Activated CD4-positive, alpha-beta T cell treated with anti-CD3 and anti-CD28 coated beads for 24 hours (primary cell): ENCODE measurements at regions not wholly inside any gene's neighbourhood (a gene's known extent, or its start where the extent isn't known, plus 50 kb on each side); places are given as distances from the start of the nearest gene placed in this dataset.
"Not testable (repeated sequence)": the region's sequence is repeated elsewhere in the genome, so short reads cannot be mapped to it uniquely, and the experiment has no call there.

Source experiments
- DNase-seq, 2 donors: peaks; one replicate each; pipeline ENCODE4 v3.0.0-alpha.2; 2020; ENCODE audit warnings: low read depth in 2 of 2

DNA sequence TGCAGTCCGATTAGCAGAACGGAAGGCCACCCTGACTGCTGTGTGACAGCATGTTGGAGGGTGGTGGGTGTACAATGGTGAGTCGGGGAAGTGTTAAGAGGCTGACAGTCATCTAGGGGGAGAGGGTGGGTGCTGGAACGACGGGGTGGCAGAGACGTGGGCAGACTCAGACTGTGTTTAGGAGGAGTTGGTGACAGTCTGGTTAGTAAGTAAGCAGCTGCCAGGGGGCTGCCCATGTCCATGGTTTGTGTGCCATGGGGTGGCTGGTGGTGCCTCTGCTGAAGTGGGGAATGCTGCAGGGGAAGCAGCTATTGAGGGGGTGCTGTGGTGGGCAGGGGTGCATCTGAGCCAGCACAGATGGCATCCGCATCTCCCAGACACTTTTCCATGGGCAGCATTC, 51.3 kb upstream of the BOD1 start:
- no peak for DNase-seq

DNA sequence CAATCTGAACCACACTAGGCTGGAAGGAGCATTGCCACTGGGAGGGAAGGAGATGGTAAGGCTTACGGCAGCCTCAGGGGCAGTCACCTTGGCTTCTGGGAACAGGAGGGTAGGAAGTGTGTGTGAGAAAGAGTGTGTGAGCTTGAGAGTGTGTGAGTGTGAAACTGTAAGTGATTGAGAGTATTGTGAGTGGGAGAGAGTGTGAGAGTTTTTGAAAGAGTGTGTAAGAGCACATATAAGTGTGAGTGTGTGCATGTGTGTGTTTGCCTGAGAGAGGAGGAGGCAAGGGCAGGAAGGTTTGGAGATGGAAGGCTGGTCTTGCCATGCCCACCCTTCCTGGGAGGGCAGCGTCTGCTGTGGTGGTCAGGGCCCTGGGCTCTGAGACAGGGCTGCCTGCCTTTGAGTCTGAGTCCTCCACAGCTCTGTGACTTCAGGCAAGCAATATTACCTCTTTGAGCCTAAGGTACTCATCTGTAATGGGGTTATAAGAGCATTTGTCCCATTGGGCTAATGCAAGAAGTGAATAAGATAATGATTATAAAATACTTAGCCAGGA, 51.9 kb upstream of the BOD1 start:
- no peak for DNase-seq

DNA sequence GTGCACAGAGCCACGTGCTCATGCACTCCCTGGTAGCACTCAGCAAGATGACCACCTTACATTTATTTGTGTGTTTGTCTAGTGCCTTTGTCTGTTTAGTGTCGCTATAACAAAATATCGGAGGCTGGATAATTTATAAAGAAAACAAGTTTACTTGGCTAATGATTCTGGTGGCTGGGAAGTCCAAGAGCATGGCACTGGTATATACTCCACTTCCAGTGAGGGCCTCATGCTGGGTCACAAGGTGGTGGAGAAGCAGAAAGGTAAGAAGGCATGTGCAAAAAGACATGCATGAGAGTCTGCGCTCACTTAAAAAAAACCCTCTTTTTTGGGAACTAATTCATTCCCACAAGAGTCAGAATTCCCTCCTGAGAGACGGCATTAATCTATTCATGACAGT, 52.5 kb upstream of the BOD1 start:
- no peak for DNase-seq

DNA sequence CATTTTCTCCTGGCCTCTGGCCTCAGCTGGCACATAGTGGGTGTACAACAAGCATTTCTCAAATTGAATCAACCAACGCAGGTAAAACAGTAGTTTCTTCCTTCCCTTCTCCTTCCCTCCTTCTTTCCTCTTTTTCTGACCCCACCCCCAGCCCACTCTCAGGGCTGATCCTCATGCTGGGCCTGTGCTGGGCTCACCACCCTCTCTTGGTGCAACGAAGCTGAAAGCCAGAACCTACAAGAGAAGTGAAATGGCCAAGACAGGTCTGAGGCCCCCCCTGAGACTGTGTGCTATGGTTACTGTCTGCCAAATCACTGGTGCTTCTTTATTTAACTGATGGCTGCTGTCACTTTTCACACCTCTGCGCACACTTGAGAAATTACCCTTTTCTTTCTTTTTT, 53.0 kb upstream of the BOD1 start:
- DNase-seq = no peak

DNA sequence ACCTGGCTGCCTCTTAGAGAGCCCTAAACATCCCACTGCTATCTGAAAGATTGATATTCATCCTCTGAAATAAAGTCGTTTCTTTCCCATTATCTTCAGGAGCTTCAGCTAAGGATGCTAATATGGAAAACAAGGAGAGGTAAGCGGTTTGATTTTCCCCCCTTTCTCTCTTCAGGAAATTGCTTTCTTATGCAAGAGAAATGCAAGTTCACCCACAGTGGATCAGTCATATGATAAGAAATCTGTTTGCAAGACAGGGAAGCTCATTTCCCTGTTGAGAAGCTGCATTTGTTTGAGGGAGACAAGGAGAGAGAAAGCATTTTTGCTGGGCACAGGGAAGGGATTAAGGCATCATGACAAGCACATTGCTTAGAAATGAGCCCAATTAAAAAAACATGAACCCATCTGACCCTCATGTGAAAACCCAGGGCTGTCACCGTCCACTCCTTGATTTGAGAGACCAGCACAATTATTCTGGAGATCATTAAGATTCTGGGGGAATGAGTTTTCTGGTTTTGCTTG, 53.7 kb upstream of the BOD1 start:
- DNase-seq = no peak

DNA sequence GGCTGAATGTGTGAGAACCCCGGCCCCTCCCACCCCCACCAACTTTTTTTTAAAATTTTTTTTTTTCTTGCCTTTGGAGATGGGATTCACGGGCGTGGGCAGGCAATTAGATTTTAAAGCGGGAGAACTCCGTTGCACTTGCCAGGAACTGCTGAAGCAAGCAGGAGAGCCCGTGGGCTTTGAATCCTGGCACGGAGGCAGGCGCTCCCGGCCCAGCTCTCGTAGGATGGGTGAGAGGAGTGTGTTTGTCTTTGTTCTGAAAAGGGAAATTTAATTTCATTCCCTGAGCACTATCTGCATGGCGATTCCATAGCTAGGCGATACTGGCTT, 54.3 kb upstream of the BOD1 start:
- no peak for DNase-seq

DNA sequence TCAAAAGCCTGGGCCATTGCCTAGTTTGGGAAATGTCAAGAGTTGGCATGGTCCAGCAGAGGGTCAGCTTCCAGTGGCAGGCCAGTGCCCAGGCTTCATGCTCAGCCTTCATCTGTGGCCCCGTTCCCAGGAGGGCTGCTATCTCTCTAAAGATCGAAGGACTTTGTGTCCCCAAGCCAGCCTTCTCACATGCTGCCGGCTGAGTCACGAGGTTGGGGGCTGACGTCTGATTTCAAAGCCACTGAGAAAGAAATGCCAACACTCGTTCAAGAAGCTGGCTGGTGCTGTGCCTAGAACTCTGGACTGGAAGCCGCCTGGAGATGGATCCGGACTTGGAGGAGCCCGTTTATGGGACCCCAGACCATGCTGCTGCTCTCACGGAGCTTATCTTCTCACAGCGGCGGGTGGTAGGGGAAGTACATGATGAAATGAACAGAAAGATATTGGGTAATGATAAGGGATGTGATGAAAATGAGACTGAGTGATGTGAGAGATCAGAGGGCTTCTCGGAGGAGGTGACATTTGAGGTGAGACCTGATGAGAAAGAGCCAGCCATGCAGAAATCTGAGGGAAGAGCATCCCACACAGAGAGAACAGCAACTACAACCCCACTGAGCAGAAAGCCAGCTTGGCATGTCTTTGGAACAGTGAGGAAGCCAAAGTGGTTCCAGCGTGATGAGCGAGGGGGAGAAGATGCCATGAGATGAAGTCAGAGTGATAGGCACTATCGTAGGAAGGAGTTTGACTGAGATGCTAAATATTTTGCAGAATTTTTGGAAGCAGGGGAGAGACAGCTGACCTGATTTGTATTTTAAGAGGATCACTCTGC, 54.9 kb upstream of the BOD1 start:
- DNase-seq = no peak

DNA sequence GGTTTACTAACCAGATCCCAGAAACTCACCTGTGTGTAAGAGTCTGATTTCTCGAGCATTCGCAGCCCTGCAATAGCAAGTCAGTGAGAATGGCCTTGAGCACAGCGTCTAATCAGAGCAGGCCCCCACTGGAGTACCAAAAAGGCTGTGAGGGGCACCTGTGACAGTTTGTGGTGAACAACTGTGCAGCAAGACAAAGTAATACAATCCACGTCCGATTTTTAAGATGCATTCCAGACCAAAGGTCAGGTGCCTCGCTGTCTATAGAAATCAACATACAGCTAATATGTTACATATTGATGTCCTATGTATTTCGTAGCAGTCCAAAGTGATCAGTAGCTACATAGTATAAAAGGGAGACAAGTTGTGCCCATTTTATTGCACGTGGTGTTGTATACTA, 55.7 kb upstream of the BOD1 start:
- no peak for DNase-seq

DNA sequence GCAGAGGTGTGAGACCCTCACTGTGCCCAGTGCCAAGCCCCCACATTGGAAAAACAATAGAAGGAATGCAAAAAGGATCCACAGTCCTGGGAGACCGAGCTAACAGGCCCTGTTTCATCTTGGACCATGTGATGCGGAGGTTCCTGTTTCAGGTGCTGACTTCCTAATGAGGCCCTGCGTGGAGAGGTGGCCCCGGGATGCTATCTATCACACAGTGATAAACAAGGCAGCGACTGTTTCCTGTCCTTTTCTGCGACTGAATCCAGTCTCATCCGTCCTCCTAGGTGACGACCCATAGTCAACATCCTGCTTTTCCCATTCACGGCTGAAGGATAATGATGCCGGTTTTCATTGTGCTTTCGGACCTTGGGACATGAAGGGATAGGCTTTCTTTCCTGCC, 56.4 kb upstream of the BOD1 start:
- DNase-seq = no peak

DNA sequence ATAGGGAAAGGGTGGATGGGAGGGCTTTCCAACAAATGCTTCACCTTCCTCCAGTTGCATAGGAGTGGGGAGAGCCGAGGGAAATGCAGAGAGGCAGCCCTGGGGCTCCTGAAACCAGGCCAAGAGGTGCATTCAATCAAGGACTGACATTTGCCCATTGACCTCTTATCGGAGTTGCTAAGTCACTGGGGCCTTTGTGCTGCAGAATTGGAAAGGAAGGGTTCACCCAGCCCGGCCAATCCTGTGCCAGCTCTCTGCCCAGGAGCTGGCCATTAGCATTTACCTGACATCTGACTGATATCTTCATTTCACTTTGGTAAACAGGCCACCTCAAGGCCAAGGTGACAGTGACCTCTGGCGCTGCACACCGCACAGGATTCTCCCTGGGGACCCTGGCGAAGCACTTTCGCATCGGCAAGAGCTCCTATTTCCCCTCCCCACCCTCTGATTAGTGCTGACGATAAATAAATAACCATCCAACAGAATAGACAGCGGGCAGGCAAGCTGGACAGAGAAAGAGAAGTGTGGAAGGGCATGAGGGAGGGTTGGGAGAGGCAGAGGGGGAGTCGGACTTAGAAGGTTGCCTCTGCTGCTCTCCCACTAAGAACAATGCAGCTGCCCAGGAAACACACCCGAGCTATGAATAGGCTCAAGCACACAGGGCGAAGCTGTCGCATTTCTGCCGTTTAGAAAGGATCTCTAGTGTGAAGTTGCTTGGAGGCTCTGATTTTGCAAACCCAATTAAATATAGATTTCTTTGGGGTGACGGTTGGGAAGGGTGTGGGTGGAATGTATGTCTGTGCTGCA, 57.0 kb upstream of the BOD1 start:
- no peak for DNase-seq

DNA sequence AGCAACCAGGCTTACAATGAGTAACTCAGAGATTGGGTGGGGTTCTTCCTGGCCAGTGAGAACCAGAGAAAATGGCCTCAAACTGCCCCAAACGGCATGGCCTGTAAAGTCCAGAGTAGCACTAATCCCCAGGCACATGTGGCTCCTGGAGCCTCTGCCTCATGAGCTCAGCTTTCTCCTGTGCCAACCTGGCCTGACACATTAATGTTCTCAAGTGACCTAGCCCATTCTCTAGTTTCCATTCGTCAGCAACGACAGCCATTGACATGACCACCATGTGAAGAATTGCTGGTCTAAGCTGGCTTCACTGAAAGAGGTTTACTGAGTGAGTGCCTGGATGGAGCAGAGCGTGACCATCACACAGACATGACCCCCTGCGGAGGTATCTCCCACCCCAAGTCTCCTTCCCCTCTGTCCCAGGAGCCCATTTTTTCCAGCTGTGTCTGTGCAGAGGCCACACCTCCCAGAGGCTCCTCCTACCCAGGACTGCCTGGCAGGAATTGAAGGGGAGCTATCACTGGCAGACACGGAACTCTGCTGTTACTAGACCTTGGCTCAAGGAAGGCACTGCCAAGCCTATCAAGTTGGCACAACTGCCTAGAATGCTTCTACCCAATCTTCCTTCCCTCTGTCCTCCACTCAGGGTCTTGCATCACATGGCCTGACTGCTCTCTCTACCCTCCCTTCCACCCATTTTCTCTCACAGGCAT, 59.0 kb upstream of the BOD1 start:
- DNase-seq = no peak

DNA sequence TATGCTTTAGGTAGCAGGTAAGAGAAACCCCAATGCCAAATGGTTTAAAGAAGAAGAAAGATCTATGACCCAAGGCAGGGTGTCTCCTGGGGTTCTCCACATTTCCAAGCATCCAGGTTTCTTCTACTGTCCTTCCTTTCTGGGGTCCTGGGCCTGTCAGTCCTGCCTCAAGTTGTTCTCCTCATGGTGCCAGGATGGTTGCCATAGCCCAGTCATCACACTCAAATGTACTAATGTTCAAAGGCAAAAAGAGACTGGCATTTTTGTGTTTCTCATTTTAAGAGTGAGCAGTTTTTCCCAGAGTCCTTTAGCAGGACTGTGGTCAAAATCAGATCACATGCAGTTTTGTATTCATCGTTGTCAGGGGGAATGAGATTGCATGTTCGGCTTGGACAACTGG, 59.9 kb upstream of the BOD1 start:
- no peak for DNase-seq

DNA sequence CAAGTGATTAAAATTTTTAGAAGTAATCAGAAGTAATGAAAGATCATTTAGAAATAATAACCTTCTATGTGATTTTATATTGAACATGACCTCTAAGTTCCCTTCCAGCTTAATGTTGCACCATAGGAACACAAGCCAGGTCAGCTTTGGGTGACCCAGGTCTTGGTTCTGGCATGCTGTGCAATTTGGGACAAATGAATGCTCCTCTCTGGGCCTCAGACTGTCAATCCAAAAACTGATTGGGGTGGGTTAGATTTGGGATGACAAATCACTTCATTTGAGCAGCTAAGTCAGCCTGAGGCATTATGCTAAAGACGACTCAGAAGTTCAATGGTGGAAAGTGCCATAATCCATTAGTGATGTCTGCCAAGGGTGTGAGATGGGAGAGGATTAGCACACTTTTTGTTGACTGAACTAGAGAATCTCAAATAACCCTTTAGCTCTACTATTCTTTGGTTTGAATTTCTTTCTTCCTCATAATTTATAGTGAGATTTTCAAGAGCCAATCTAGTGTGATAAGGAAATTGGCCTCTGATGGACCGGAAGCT, 60.7 kb upstream of the BOD1 start:
- no peak for DNase-seq

DNA sequence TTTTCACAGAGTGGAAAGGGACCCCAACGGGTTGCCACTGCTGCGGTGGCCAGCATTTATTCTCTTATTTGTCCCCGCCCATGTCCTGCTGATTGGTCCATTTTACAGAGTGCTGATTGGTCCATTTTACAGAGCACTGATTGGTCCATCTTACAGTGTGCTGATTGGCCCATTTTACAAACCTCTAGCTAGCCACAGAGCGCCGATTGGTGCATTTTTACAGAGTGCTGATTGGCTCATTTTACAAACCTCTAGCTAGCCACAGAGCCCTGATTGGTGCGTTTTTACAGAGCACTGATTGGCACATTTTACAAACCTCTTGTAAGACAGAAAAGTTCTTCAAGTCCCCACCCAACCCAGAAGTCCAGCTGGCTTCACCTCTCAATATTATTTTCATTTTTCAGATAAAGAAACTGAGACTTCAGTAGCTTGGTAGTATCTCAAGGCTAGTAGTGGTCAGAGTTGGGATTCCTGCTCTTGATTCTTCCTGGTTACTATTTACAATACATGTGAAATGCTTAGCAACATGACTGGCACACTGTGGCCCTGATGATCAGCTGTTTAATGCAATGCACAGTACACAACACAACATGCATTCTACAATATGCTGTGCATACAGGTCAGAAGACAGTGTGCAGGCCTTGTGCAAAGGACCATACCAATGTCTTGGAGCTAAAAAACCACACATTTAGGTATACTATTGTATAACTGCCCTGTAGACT, 63.6 kb upstream of the BOD1 start:
- no peak for DNase-seq

DNA sequence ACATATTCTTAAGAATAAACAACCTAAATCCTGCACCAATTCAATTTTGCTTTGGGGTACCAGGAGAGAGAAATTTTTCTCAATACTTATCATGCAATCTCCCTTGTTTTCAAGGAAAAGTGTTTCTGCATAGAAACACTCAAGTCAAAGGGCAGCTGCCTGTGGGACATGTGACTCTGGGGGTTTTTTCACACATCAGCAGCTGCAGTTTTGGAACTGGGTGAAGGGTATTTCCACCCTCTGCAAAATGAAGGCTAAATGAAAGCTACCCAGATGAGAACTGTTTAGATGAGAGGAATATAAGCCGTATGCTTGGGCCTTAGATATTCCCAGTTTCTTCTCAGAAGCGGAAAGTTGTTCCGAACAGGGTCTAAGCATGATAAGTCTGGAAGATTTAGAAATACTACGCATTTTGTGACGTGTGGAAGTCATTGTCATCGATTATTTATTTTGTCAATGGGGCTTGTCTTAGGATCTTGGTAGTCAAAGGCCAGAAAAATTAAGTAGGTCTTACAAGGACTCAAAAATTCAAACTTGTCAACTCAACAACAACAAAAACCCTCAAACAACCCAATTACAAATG, 64.3 kb upstream of the BOD1 start:
- DNase-seq = no peak

DNA sequence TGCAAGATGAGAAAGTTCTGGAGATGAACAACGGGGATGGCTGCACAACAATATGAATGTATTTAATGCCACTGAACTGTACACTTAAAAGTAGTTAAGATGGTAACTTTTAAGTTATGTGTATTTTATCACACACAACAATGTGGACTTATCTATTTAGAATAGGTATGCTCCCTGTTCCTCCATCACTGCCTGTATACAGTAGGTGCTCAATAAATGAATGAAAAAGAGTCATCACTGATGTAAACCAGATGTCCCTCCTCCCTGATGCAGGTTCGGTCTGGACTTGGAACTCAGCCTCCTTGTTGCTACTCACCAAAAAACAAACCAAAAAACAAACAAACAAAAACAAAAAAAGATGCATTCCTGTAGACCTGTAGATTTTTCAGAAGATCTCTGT, 65.9 kb upstream of the BOD1 start:
- no peak for DNase-seq

DNA sequence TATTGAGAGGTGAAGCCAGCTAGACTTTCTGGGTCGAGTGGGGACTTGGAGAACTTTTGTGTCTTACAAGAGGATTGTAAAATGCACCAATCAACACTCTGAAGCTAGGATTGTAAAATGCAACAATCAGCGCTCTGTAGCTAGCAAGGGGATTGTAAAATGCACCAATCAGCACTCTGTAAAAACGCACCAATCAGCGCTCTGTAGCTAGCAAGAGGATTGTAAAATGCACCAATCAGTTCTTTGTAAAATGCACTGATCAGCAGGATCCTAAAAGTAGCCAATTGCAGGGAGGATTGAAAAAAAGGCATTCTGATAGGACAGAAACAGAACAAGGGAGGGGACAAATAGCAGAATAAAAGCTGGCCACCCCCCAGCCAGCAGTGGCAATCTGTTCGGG, 68.1 kb upstream of the BOD1 start:
- DNase-seq = not testable (repeated sequence)

DNA sequence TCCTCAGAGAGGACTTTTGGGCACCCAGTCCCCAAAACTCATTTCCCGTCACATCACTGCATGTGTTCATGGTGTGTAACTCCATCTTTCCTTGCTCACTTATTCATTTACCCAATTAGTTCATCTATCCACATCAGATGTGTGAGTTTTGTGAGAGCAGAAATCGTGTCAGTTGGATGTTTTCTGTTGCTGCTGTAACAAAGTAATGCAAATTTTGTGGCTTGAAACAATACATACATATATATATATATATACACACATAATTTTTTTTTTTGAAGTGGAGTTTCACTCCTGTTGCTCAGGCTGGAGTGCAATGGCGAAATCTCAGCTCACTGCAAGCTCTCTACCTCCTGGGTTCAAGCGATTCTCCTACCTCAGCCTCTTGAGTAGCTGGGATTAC, 70.5 kb upstream of the BOD1 start:
- DNase-seq = no peak

DNA sequence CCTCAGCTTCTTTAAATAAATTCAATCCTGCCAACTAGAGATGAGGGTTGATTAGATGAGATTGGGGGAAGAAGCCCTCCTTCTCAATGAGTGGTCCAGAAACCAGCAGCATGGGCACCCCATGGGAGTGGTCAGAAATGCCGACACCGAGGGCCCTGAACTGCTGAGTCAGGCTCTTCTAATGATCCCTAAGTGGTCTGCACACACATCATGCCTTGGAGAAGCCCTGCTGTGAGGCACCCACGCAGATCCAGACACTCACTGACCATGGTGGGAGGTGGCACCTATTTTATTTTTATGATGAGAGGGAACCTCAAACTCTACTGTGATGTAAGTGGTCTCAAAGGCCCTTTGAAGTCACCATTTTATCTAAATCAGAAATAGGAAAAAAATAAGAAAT, 72.3 kb upstream of the BOD1 start:
- no peak for DNase-seq

DNA sequence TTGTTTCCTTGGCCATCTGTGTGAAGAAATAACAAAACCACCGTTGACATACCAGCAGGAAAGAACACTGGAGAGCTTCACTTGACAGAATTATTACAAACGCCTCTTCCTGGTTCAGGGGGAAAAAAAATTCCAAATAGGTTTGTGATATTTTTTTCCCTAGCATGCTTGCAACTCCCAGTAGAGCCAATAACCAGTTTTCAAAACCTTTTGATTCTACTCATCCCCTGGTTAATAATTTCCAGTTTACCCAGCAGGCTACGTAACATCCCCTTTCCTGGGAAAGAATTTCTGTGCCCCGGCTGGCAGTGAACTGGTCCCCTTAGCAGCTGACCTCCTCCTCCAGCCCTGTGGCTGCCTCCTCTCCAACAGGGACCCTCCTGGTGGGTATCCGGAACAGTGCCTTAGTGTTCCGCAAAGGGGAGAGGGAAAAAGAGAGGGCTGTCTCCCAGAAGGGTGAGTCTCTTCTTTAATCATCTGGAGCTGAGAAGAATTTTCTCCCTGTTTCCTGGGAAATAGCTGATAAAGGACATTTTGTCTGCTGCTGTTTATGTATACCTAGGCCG, 72.8 kb upstream of the BOD1 start:
- no peak for DNase-seq
